Natural killer cell (primary cell): ENCODE measurements at regions not wholly inside any gene's neighbourhood (a gene's known extent, or its start where the extent isn't known, plus 50 kb on each side); places are given as distances from the start of the nearest gene placed in this dataset.
"Not testable (repeated sequence)": the region's sequence is repeated elsewhere in the genome, so short reads cannot be mapped to it uniquely, and the experiment has no call there.

ENCODE experiments used
- ATAC-seq, 3 donors: fragments of 150-1000 bp in 2 of 3; fragments of 200-7000 bp in 1 of 3; cut with Tn5 transposase; 1 replicate in 1 of 3; 2 replicates in 2 of 3; pipeline ENCODE4 v1.10.0; 2021; ENCODE audit warnings: mild to moderate bottlenecking in 2 of 3, moderate library complexity in 2 of 3
- DNase-seq, 2 donors: peaks; one replicate each; pipeline versions ENCODE4 v3.0.0 to v3.0.0-alpha.2; 2013 to 2021; ENCODE audit warnings: mixed read lengths in 1 of 2
- H3K27ac ChIP-seq: one replicate; pipeline ENCODE4 v1.5.1; 2013; ENCODE audit warnings: mild to moderate bottlenecking, low read length
- H3K27me3 ChIP-seq: one replicate; pipeline ENCODE4 v1.6.1; 2013; ENCODE audit warnings: low read length; ENCODE audit not compliant: control insufficient read depth, insufficient read depth
- H3K36me3 ChIP-seq: one replicate; pipeline ENCODE4 v1.6.1; 2013; ENCODE audit warnings: low read length; ENCODE audit not compliant: control insufficient read depth, insufficient read depth
- H3K4me1 ChIP-seq: one replicate; pipeline ENCODE4 v1.6.1; 2013; ENCODE audit warnings: low read length; ENCODE audit not compliant: control insufficient read depth, insufficient read depth
- H3K4me3 ChIP-seq: one replicate; pipeline ENCODE4 v1.5.1; 2013; ENCODE audit warnings: low read length
- H3K9me3 ChIP-seq: one replicate; pipeline ENCODE4 v1.6.1; 2013; ENCODE audit warnings: low read length; ENCODE audit not compliant: control insufficient read depth, insufficient read depth
- H3K27ac Mint-ChIP-seq, 2 donors: one replicate each; pipeline ENCODE4 v1.8.0; 2022; ENCODE audit warnings: mild to moderate bottlenecking in 2 of 2, mixed read lengths in 2 of 2, moderate library complexity in 1 of 2
- H3K27me3 Mint-ChIP-seq, 2 donors: one replicate each; pipeline ENCODE4 v1.8.0; 2022; ENCODE audit warnings: low read depth in 2 of 2, mixed read lengths in 2 of 2
- H3K36me3 Mint-ChIP-seq: one replicate; pipeline ENCODE4 v1.8.0; 2022; ENCODE audit warnings: mixed read lengths
- H3K4me1 Mint-ChIP-seq, 2 donors: one replicate each; pipeline ENCODE4 v1.8.0; 2022; ENCODE audit warnings: mixed read lengths in 2 of 2
- H3K4me3 Mint-ChIP-seq: one replicate; pipeline ENCODE4 v1.8.0; 2022; ENCODE audit warnings: mild to moderate bottlenecking, moderate library complexity, mixed read lengths
- H3K9me3 Mint-ChIP-seq, 2 donors: one replicate each; pipeline ENCODE4 v1.8.0; 2022; ENCODE audit warnings: mixed read lengths in 2 of 2
- WGBS: methylation state at CpG from one replicate; pipeline ENCODE4 v1.1.7; 2013; ENCODE audit warnings: missing lambda C conversion rate; ENCODE audit not compliant: insufficient coverage; 5-methylcytosine and 5-hydroxymethylcytosine counted together
- intact Hi-C: fragments of 100-400 bp; cut with micrococcal nuclease; formaldehyde crosslinking; loops from one replicate; pipeline ENCODE4 v1.14.2; 2022
- TF ChIP-seq, protein P1 (sequence below): fragments of 200-600 bp; IDR thresholded peaks from one replicate; pipeline ENCODE4 v1.8.0; 2022; ENCODE audit warnings: antibody characterized with exemption

GRCh38 chr20:30871127-30871526 lies 386.3 kb upstream of the DEFB115 start:
- intact Hi-C loops, H3K4me1 Mint-ChIP-seq: not testable (repeated sequence)

GRCh38 chr20:30872252-30872651 lies 385.2 kb upstream of the DEFB115 start:
- H3K9me3 ChIP-seq, H3K27ac Mint-ChIP-seq, intact Hi-C loops, H3K36me3 ChIP-seq, H3K4me1 Mint-ChIP-seq, H3K4me1 ChIP-seq, H3K4me3 Mint-ChIP-seq, DNase-seq, H3K27ac ChIP-seq, H3K27me3 Mint-ChIP-seq, ATAC-seq, H3K4me3 ChIP-seq, H3K27me3 ChIP-seq: not testable (repeated sequence)
- H3K36me3 Mint-ChIP-seq = peaks cover 23% of the 10 kb centered on the region
- 76% methylated on average over 7 of the region's 7 CpGs for WGBS
- peaks cover 21 to 25% of the 10 kb centered on the region in 2 donors for H3K9me3 Mint-ChIP-seq

More at GRCh38 chr20:30871127-30871526, 386.3 kb upstream of the DEFB115 start:
- not testable (repeated sequence) for H3K4me3 ChIP-seq, DNase-seq, H3K4me1 ChIP-seq, H3K27ac ChIP-seq, H3K27me3 ChIP-seq, H3K27me3 Mint-ChIP-seq, H3K9me3 ChIP-seq, H3K27ac Mint-ChIP-seq, H3K4me3 Mint-ChIP-seq, H3K36me3 ChIP-seq, ATAC-seq
- peaks cover 18 to 23% of the 10 kb centered on the region in 2 donors for H3K9me3 Mint-ChIP-seq
- peaks cover 19% of the 10 kb centered on the region for H3K36me3 Mint-ChIP-seq
- 83% methylated on average over 7 of the region's 7 CpGs for WGBS

GRCh38 chr20:30875868-30876267 lies 381.6 kb upstream of the DEFB115 start:
- Mint-ChIP-seq H3K9me3 (peaks cover 14 to 20% of the 10 kb centered on the region in 2 donors), H3K36me3 (peaks cover 17% of the 10 kb centered on the region)
- DNase-seq, H3K9me3 ChIP-seq, H3K27ac Mint-ChIP-seq, H3K4me3 Mint-ChIP-seq, H3K27me3 Mint-ChIP-seq, ATAC-seq, H3K27me3 ChIP-seq, H3K36me3 ChIP-seq, intact Hi-C loops, H3K27ac ChIP-seq, H3K4me3 ChIP-seq, H3K4me1 ChIP-seq, H3K4me1 Mint-ChIP-seq: not testable (repeated sequence)

- peaks cover 12% of the 10 kb centered on the region for H3K9me3 ChIP-seq
- H3K36me3 ChIP-seq, H3K4me1 ChIP-seq, H3K4me3 ChIP-seq, H3K27ac ChIP-seq, H3K27ac Mint-ChIP-seq, ATAC-seq, H3K27me3 ChIP-seq, H3K4me3 Mint-ChIP-seq, H3K4me1 Mint-ChIP-seq, H3K9me3 Mint-ChIP-seq, intact Hi-C loops, H3K36me3 Mint-ChIP-seq, DNase-seq: not testable (repeated sequence)
- peaks cover 0 to 17% of the 10 kb centered on the region in 2 donors for H3K27me3 Mint-ChIP-seq
- WGBS = 29% methylated on average over 20 of the region's 20 CpGs
These were observed 366.1 kb upstream of the DEFB115 start for GRCh38 chr20:30891400-30891799.

GRCh38 chr20:30892541-30893345 lies 364.7 kb upstream of the DEFB115 start:
- H3K36me3 ChIP-seq = no peaks in the 10 kb centered on the region
- no peak overlapping the region for H3K27ac Mint-ChIP-seq
- no peak overlapping the region for H3K27ac ChIP-seq
- intact Hi-C loops = no loop called here
- H3K36me3 Mint-ChIP-seq = no peaks in the 10 kb centered on the region
- peaks cover 0 to 17% of the 10 kb centered on the region in 2 donors for H3K27me3 Mint-ChIP-seq
- TF ChIP-seq, protein P1, sequence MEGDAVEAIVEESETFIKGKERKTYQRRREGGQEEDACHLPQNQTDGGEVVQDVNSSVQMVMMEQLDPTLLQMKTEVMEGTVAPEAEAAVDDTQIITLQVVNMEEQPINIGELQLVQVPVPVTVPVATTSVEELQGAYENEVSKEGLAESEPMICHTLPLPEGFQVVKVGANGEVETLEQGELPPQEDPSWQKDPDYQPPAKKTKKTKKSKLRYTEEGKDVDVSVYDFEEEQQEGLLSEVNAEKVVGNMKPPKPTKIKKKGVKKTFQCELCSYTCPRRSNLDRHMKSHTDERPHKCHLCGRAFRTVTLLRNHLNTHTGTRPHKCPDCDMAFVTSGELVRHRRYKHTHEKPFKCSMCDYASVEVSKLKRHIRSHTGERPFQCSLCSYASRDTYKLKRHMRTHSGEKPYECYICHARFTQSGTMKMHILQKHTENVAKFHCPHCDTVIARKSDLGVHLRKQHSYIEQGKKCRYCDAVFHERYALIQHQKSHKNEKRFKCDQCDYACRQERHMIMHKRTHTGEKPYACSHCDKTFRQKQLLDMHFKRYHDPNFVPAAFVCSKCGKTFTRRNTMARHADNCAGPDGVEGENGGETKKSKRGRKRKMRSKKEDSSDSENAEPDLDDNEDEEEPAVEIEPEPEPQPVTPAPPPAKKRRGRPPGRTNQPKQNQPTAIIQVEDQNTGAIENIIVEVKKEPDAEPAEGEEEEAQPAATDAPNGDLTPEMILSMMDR = no peak
- ATAC-seq = no peak
- H3K9me3 ChIP-seq = peaks cover 12% of the 10 kb centered on the region
- no peak for DNase-seq
- H3K27me3 ChIP-seq = peaks cover 4% of the 10 kb centered on the region
- H3K4me3 ChIP-seq = no peak overlapping the region
- WGBS = 34% methylated on average over 38 of the region's 38 CpGs
- no peaks in the 10 kb centered on the region for H3K4me1 ChIP-seq
- H3K4me1 Mint-ChIP-seq = peaks cover 0 to 7% of the 10 kb centered on the region in 2 donors
- no peak overlapping the region for H3K4me3 Mint-ChIP-seq
- peaks cover 3% of the 10 kb centered on the region in 2 donors for H3K9me3 Mint-ChIP-seq

GRCh38 chr20:30893346-30894314 lies 363.8 kb upstream of the DEFB115 start:
- peaks cover 12% of the 10 kb centered on the region for H3K9me3 ChIP-seq
- H3K9me3 Mint-ChIP-seq, H3K4me1 Mint-ChIP-seq, H3K36me3 Mint-ChIP-seq, H3K4me3 ChIP-seq, H3K4me3 Mint-ChIP-seq, H3K27ac Mint-ChIP-seq, DNase-seq, H3K4me1 ChIP-seq, ATAC-seq, intact Hi-C loops, H3K27ac ChIP-seq, H3K36me3 ChIP-seq, H3K27me3 ChIP-seq: not testable (repeated sequence)
- H3K27me3 Mint-ChIP-seq = peaks cover 0 to 19% of the 10 kb centered on the region in 2 donors
- WGBS = 36% methylated on average over 42 of the region's 48 CpGs
